Activated naive CD8-positive, alpha-beta T cell treated with anti-CD3 and anti-CD28 coated beads for 36 hours (primary cell): ENCODE measurements at regions not wholly inside any gene's neighbourhood (a gene's known extent, or its start where the extent isn't known, plus 50 kb on each side); places are given as distances from the start of the nearest gene placed in this dataset.

Experiments
- DNase-seq: peaks from one replicate; pipeline ENCODE4 v3.0.0; 2021
- H3K27ac Mint-ChIP-seq: one replicate; pipeline ENCODE4 v1.8.0; 2022; ENCODE audit warnings: mild to moderate bottlenecking, moderate library complexity, mixed read lengths
- H3K27me3 Mint-ChIP-seq: one replicate; pipeline ENCODE4 v1.8.0; 2022; ENCODE audit warnings: mild to moderate bottlenecking, mixed read lengths
- H3K36me3 Mint-ChIP-seq: one replicate; pipeline ENCODE4 v1.8.0; 2021; ENCODE audit warnings: mild to moderate bottlenecking, mixed read lengths
- H3K4me1 Mint-ChIP-seq: one replicate; pipeline ENCODE4 v1.8.0; 2021; ENCODE audit warnings: mixed read lengths
- H3K4me3 Mint-ChIP-seq: one replicate; pipeline ENCODE4 v1.8.0; 2022; ENCODE audit warnings: mild to moderate bottlenecking, moderate library complexity, mixed read lengths
- H3K9me3 Mint-ChIP-seq: one replicate; pipeline ENCODE4 v1.8.0; 2022; ENCODE audit warnings: mixed read lengths

DNA sequence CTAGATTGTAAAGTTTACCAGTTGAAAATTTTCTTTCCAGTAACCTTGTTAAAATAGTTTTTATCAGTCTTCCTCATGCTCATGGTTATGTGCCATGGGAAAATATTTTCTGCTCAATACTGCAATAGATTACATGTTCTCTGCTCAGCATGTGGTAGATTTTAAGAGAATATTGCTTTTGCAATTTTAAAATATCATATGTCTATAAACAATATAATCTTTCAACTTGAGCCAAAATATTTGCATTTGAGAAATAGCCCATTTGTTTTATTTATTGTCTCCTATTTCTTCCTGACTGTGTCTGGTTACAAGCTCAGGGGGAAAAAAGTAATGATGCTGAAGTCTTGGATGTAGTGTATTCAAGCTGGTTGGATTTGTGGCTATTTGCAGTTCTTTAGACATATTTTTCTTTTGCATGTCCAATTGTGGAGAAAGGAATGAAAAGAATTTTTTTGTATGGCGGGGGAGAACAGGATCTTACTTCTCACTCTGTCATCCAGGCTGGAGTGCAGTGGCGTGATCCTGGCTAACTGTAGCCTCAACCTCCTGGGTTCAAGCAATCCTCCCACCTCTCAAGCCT lies 342.6 kb upstream of the NAV3 start:
- DNase-seq: no peak
- no peaks in the 10 kb centered on the region for H3K9me3 Mint-ChIP-seq
- H3K27ac Mint-ChIP-seq: no peak overlapping the region
- H3K36me3 Mint-ChIP-seq: no peaks in the 10 kb centered on the region
- H3K27me3 Mint-ChIP-seq: no peaks in the 10 kb centered on the region
- H3K4me1 Mint-ChIP-seq: no peaks in the 10 kb centered on the region
- H3K4me3 Mint-ChIP-seq: no peak overlapping the region

DNA sequence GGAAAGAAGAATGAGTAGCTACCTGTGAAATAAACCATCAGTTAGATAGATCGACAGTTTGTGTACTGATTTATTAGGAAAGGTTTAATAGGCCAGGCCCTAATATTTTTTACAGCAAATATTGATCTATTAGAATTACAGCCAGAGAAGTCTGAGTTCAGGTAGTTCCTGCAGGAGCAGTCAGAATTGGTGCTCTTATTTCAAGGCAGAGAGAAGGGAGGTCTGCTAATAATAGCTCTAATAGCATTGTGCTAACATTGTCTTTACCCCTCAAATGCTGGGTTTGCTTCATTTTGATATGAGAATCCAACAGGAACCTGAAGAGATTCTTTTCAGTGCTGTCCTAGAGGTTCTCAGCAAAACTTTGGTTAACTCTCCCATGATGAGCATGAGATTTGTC lies 343.8 kb upstream of the NAV3 start:
- no peak overlapping the region for H3K27ac Mint-ChIP-seq
- DNase-seq: no peak
- no peaks in the 10 kb centered on the region for H3K9me3 Mint-ChIP-seq
- H3K4me1 Mint-ChIP-seq: no peaks in the 10 kb centered on the region
- H3K27me3 Mint-ChIP-seq: no peaks in the 10 kb centered on the region
- H3K36me3 Mint-ChIP-seq: no peaks in the 10 kb centered on the region
- no peak overlapping the region for H3K4me3 Mint-ChIP-seq

DNA sequence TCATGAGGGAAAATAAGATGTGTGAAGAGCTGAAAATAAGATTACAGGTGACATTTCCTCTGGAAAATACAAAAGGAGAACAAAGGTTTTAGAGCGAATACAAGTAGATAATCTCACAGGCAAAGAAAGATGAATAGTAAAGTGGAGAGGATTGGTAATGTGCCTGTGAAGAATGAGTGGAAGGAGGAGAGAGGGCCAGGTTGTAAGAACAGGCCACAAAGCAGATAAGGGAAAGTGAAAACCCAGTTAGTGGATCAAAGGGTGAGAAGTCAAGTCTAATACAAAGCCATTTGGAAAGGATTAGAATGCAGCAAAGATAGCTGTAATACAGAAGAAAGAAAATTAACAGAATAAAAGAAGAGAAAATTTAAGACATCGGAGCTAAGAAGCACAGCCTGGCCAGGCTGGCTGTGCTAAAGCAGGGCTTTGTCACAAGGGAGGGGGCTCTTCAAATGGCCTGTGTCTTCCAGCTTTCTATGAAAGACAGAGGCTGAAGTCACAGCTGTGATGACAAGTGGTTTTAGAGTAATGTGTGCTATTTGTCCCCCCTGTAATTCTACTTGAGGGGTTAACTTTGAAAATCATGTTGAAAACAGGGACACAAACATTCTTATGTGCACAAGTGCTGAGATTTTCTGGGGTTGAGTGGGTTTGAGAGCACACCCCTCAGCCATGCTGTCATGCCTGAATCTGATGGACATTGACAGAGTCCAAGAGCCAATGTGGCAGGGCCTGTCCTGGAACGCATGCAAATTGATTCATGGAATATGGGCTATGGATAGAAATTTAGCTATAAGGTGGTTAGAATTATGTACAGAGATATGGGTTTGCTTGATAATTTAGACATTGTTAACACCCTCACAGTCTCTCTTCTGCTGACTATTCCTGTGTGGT lies 344.5 kb upstream of the NAV3 start:
- Mint-ChIP-seq H3K9me3 (no peaks in the 10 kb centered on the region), H3K27ac (no peak overlapping the region), H3K4me3 (no peak overlapping the region), H3K4me1 (no peaks in the 10 kb centered on the region), H3K36me3 (no peaks in the 10 kb centered on the region), H3K27me3 (no peaks in the 10 kb centered on the region)
- no peak for DNase-seq

DNA sequence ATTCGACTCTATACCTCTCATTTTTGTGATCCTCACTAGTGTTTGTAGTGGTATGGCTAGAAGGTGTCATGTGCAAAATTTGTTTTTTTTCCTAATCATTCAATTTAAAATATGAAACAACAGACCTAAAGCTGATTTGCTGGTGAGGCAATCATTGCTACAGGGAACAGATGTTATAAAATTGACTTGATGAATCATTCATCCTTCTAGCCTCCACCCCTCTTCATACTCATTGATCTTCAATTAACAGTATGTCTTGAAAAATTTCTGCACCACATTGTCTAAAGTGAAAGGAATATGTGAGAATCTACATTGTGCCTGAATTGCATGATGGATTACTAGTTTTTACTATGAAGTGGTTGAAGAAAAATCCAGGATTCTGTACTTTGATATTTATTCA lies 349.0 kb upstream of the NAV3 start:
- Mint-ChIP-seq H3K9me3 (no peaks in the 10 kb centered on the region), H3K4me3 (no peak overlapping the region), H3K4me1 (no peaks in the 10 kb centered on the region), H3K36me3 (no peaks in the 10 kb centered on the region), H3K27me3 (no peaks in the 10 kb centered on the region), H3K27ac (no peak overlapping the region)
- no peak for DNase-seq

DNA sequence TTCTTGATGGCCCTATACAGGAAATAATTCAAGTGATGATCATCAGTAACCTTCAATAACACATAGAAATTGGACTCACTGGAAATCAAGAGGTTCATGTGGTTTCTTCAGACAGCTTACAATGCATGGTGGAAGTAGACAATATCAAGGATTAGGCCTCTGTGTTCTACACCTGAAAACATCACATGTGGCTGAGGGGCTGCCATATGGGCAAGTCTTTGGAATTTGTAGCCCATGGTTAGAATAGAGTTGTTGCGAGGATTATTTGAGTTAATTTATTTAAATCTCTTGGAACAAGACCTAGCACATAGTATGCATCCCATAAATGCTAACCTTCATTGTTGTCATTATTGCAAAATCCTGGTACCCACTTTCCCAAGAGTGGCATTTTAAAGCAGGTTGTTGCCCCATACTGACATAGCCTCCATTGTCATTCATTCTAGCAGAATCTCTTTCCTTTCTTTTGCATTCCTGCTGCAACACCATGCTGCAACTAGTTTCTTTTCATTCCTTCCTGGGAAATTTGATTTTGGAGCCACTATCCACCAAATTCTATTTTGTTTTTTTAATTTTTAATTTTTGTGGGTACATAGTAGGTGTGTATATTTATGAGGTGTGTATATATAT lies 352.7 kb upstream of the NAV3 start:
- no peaks in the 10 kb centered on the region for H3K9me3 Mint-ChIP-seq
- no peak overlapping the region for H3K27ac Mint-ChIP-seq
- no peak overlapping the region for H3K4me3 Mint-ChIP-seq
- no peak for DNase-seq
- H3K27me3 Mint-ChIP-seq: no peaks in the 10 kb centered on the region
- H3K4me1 Mint-ChIP-seq: no peaks in the 10 kb centered on the region
- no peaks in the 10 kb centered on the region for H3K36me3 Mint-ChIP-seq

DNA sequence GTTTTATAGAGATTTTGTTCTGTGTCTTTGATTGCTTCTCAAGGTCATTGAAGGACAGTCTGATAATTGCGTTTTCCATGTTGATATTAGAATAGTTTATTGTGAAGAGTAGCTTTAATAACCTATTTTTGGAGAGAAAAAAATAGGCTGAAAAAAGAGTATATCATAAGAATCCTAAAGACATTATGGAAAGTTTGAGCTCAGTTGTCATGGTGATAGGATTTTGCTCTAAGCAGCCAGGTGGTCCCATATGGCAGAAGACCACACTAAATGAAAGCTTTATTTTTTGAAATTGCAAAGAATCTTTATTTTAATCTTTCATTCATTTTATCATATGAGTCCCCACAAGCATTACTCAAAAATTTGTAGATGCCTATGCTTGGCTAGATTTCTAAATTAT lies 358.9 kb upstream of the NAV3 start:
- H3K27ac Mint-ChIP-seq: no peak overlapping the region
- peaks cover 1% of the 10 kb centered on the region for H3K9me3 Mint-ChIP-seq
- no peaks in the 10 kb centered on the region for H3K4me1 Mint-ChIP-seq
- H3K4me3 Mint-ChIP-seq: no peak overlapping the region
- DNase-seq: no peak
- no peaks in the 10 kb centered on the region for H3K36me3 Mint-ChIP-seq
- no peaks in the 10 kb centered on the region for H3K27me3 Mint-ChIP-seq

DNA sequence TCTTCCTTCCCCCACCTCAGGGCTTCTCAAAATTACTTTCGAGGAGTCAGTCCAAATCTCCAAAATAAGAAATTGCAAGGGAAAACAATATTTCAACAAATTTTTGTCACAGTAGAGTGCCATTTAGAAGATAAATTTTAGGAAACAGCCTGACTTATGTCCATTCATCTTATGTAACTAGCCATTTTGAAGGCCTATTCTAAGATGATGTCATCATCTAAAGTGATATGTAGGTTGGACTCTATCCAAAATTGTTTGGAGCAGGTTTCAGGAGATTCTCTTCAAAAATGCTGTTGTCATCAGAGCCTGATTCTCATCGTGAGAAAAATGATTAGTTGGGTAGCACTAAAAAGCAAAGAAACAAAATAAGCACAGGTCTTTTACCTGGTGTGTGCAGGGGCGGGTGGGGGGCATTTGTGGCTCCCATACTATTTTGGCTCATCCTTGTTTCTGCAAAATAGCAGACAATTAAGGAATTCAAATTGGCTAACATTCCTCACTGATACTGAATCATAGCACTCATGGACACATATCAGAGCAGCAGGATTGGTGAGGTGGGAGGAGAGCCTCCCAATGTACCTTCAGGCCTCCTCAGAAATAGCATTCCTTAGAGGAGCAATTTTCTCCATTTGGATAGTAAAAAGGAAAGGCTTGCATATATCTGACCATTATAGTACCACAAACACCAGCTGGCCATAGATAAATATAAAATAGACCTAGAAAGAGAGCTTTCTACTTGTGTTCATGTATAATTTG lies 360.9 kb upstream of the NAV3 start:
- no peak overlapping the region for H3K27ac Mint-ChIP-seq
- H3K27me3 Mint-ChIP-seq: no peaks in the 10 kb centered on the region
- no peaks in the 10 kb centered on the region for H3K4me1 Mint-ChIP-seq
- peaks cover 1% of the 10 kb centered on the region for H3K9me3 Mint-ChIP-seq
- H3K36me3 Mint-ChIP-seq: no peaks in the 10 kb centered on the region
- H3K4me3 Mint-ChIP-seq: no peak overlapping the region
- no peak for DNase-seq

DNA sequence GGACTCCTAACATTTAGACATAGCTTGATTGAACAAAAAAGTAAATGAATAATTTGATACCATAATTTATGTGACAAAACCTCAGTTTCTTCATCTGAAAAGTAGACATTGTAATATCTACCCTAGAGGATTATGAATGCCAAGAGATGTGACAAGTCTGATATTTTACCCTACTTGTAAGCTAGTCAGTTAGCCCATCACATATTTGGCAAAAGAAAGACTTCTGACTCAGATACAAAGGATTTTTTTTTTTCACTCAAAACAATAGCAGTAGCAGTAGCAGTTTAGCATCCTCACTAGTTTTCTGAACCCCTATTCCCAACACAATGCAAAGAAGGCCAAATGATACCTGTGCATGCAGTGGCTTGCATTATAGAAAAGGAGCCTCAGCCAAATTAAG lies 377.3 kb upstream of the E2F7 start:
- peaks cover 4% of the 10 kb centered on the region for H3K9me3 Mint-ChIP-seq
- no peak overlapping the region for H3K4me3 Mint-ChIP-seq
- H3K27me3 Mint-ChIP-seq: no peaks in the 10 kb centered on the region
- H3K4me1 Mint-ChIP-seq: no peaks in the 10 kb centered on the region
- H3K27ac Mint-ChIP-seq: no peak overlapping the region
- no peaks in the 10 kb centered on the region for H3K36me3 Mint-ChIP-seq
- DNase-seq: no peak

DNA sequence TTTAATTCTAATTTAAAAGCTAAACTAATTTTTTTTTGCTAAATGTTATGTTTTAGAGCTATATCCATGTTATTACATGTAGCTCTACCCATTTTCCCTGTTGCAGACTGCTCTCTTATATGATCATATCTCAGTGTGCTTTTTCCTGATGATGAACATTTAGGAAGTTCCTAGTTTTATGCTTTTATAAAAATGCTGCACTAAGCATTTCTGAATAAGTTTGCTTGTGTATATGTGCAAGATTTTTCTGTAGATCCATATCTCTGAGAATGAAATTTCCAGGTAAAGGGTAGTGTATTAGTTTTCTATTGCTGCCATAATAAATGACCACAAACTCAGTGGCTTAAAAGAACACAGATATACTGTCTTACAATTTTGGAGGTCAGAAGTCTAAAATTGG lies 374.4 kb upstream of the E2F7 start:
- no peak for DNase-seq

DNA sequence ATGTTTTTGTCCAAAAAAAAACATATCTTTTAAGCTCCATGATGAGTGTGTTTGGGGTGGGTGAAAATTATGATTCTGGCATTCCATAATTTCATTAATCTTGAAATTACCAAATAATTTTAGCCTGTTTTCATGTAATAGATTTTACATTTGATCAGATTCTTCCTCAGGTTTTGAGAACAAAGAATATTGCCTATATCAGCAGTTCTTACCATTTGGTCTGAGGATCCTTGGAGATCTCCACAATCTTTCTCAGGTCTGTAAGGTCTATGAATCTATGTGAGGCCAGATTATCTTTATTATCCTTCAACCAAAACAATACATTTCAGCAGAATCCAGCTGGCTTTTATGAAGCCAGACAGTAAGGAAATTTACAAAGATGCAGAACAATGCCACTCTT lies 373.3 kb upstream of the E2F7 start:
- H3K36me3 Mint-ChIP-seq: no peaks in the 10 kb centered on the region
- H3K9me3 Mint-ChIP-seq: no peaks in the 10 kb centered on the region
- no peak overlapping the region for H3K27ac Mint-ChIP-seq
- H3K4me3 Mint-ChIP-seq: no peak overlapping the region
- no peaks in the 10 kb centered on the region for H3K4me1 Mint-ChIP-seq
- no peak for DNase-seq
- no peaks in the 10 kb centered on the region for H3K27me3 Mint-ChIP-seq

More for the DNA sequence above, 374.4 kb upstream of the E2F7 start:
- no peaks in the 10 kb centered on the region for H3K9me3 Mint-ChIP-seq
- no peak overlapping the region for H3K4me3 Mint-ChIP-seq
- no peak overlapping the region for H3K27ac Mint-ChIP-seq
- no peaks in the 10 kb centered on the region for H3K36me3 Mint-ChIP-seq
- H3K4me1 Mint-ChIP-seq: no peaks in the 10 kb centered on the region
- no peaks in the 10 kb centered on the region for H3K27me3 Mint-ChIP-seq

DNA sequence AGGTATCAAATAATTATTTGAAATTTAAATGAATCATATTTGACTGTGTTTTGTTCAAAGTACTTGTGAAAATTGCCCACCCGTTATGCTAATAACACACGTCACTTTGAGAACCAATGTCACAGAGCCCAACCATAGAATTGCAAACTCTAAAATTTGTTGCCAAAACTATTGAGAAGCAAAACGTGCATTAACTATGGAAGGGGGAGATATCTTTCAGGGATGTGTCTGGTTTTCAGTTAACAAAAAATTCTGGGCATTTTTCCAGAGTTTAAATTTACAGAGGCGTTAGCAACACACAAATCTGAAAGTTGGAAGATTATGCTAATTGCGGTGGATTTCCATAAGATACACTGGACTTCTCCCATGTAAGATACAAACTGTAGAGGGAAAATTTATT lies 371.8 kb upstream of the E2F7 start:
- H3K4me3 Mint-ChIP-seq: no peak overlapping the region
- H3K36me3 Mint-ChIP-seq: no peaks in the 10 kb centered on the region
- no peak overlapping the region for H3K27ac Mint-ChIP-seq
- no peak for DNase-seq
- no peaks in the 10 kb centered on the region for H3K9me3 Mint-ChIP-seq
- no peaks in the 10 kb centered on the region for H3K27me3 Mint-ChIP-seq
- H3K4me1 Mint-ChIP-seq: no peaks in the 10 kb centered on the region

DNA sequence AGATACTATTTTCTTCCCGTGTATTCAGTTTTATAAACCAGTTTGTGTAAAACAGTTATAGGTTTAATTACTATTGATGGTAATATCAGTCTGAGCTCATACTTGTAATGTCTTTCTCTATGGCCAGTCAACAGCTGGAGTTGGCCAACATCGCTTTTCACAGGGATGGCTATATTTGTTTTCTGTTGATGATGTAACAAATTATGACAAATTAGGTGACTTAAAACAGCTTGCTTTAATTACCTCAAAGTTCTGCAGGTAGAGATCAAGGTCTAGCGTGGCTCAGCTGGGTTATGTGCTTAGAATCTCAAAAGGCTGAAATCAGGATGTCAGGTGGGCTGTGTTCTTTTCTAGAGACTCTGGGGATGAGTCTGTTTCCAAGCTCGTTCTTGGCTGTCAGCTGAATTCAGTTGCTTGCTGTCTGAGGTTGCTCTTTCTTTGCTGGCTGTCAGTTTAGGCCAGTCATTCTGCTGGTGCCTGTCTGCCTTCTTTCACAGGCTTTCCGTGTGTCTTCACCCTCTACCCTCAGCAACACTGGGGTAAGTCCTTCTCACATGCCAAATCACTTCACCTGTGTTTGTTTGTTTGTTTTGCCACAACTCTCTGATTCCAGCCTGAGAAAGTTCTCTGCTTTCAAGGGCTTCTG lies 370.2 kb upstream of the E2F7 start:
- Mint-ChIP-seq H3K36me3 (no peaks in the 10 kb centered on the region), H3K27me3 (no peaks in the 10 kb centered on the region), H3K4me3 (no peak overlapping the region), H3K27ac (no peak overlapping the region), H3K9me3 (no peaks in the 10 kb centered on the region), H3K4me1 (no peaks in the 10 kb centered on the region)
- no peak for DNase-seq

DNA sequence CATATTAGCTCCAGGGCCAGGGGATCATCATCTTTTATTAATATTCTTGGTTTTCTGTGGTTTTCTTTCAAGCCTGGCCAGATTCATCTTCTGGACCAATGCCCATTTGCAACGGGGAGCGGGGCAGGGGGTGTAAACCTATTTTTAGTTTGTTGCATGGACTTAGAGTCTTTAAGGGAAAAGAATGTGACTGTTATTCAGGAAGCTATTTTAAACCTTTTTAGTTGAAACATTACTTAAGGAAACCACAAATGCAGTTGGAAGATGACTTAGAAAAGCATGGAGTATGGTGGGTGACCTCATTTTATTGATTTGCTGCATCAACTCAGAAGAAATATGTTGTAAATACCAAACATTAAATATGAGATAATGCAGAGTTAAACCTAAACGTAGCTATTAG lies 368.4 kb upstream of the E2F7 start:
- no peaks in the 10 kb centered on the region for H3K9me3 Mint-ChIP-seq
- no peak overlapping the region for H3K4me3 Mint-ChIP-seq
- no peak overlapping the region for H3K27ac Mint-ChIP-seq
- H3K27me3 Mint-ChIP-seq: no peaks in the 10 kb centered on the region
- no peaks in the 10 kb centered on the region for H3K36me3 Mint-ChIP-seq
- no peak for DNase-seq
- H3K4me1 Mint-ChIP-seq: no peaks in the 10 kb centered on the region

DNA sequence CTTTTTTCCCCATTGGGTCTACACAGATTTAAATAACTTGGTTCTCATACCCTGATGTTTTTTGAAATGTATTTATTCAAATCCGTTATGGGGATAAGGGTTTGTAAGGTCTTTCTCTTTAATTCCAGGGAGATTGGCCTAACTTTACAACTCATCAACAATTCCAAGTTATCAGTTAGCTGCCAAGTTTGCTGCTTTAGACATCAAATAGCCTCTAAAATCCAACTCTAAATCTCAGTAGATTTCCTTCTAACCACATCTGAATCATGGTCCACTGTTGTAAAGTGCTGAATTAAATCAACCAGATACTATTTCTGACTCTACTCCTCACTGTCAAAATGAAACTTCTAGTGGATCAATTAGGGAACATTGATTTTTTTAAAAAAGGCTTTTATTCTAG lies 364.1 kb upstream of the E2F7 start:
- no peaks in the 10 kb centered on the region for H3K27me3 Mint-ChIP-seq
- DNase-seq: no peak
- no peaks in the 10 kb centered on the region for H3K4me1 Mint-ChIP-seq
- no peak overlapping the region for H3K4me3 Mint-ChIP-seq
- H3K9me3 Mint-ChIP-seq: peaks cover 11% of the 10 kb centered on the region
- no peaks in the 10 kb centered on the region for H3K36me3 Mint-ChIP-seq
- no peak overlapping the region for H3K27ac Mint-ChIP-seq

DNA sequence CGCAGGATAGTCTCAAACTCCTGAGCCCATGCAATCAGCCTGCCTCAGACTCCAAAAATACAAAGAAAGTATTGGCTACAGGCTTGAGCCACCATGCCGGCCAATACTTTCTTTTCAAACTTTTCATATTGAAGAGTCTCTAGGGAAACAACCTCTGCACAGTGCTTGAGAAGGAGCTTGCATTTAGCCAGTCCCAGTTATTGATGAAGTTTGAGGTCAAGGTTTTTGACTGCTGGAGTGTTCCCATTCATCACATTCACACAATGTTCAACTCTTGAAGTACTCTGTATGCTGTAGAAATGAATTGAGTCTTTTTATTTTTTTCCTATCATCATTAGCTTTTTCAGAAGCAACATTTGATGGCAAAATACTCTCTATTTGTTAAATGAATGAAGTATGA lies 355.8 kb upstream of the E2F7 start:
- Mint-ChIP-seq H3K9me3 (peaks cover 13% of the 10 kb centered on the region), H3K4me1 (no peaks in the 10 kb centered on the region), H3K27ac (no peak overlapping the region), H3K4me3 (no peak overlapping the region), H3K27me3 (no peaks in the 10 kb centered on the region), H3K36me3 (no peaks in the 10 kb centered on the region)
- DNase-seq: no peak
